B cell (primary cell): ENCODE measurements at regions not wholly inside any gene's neighbourhood (a gene's known extent, or its start where the extent isn't known, plus 50 kb on each side); places are given as distances from the start of the nearest gene placed in this dataset.

Source experiments
- ATAC-seq: fragments of 200-7000 bp; cut with Tn5 transposase; one replicate; pipeline ENCODE4 v1.10.0; 2021; ENCODE audit warnings: low read depth, mild to moderate bottlenecking, moderate number of reproducible peaks, moderate library complexity
- CTCF ChIA-PET: fragments of 350-600 bp; sonication (Branson Sonifier 250); formaldehyde crosslinking; loops from one replicate; lab custom pipeline; 2021; ENCODE audit warnings: antibody characterized with exemption, inconsistent platforms; lab: Charles Lee
- POLR2A ChIA-PET: fragments of 350-600 bp; sonication (Branson Sonifier 250); formaldehyde crosslinking; loops from one replicate; lab custom pipeline; 2021; ENCODE audit warnings: antibody characterized with exemption; lab: Charles Lee
- DNase-seq: peaks from one replicate; pipeline ENCODE4 v3.0.0; 2013
- H2AFZ ChIP-seq: 2 replicates; pipeline ENCODE4 v1.6.1; 2012; ENCODE audit warnings: mild to moderate bottlenecking, low read depth, low read length; ENCODE audit not compliant: insufficient read depth, poor library complexity, severe bottlenecking
- H3K27ac ChIP-seq, 2 donors: 1 replicate in 1 of 2; 2 replicates in 1 of 2; pipeline ENCODE4 v1.5.1; 2012 to 2013; ENCODE audit warnings: low read length in 2 of 2, mild to moderate bottlenecking in 2 of 2, moderate library complexity in 1 of 2
- H3K27me3 ChIP-seq, 4 experiments: fragments of 200-600 bp in 1 of 4; sonication (generic) in 1 of 4; replicated peaks in 1 of 4; 1 replicate in 2 of 4; 2 replicates in 2 of 4; pipeline versions ENCODE4 v1.6.1 to v1.7.0; 2013 to 2016; ENCODE audit warnings: low read length in 3 of 4, mild to moderate bottlenecking in 2 of 4, mixed read lengths in 1 of 4, moderate library complexity in 1 of 4; ENCODE audit not compliant: insufficient read depth in 4 of 4, control insufficient read depth in 3 of 4; ENCODE audit errors: control extremely low read depth in 1 of 4
- H3K36me3 ChIP-seq, 2 experiments: replicated peaks in 1 of 2; 1 replicate in 1 of 2; 2 replicates in 1 of 2; pipeline versions ENCODE4 v1.6.1 to v1.7.1; 2013; ENCODE audit warnings: low read length in 1 of 2; ENCODE audit not compliant: insufficient read depth in 2 of 2, control insufficient read depth in 1 of 2; ENCODE audit errors: control extremely low read depth in 1 of 2, extremely low read depth in 1 of 2
- H3K4me1 ChIP-seq, 2 donors: fragments of 200-600 bp in 1 of 2; sonication (generic) in 1 of 2; 1 replicate in 1 of 2; 2 replicates in 1 of 2; pipeline versions ENCODE4 v1.5.1 to v1.6.1; 2013 to 2017; ENCODE audit warnings: low read length in 2 of 2; ENCODE audit not compliant: control insufficient read depth in 2 of 2, insufficient read depth in 2 of 2
- H3K4me2 ChIP-seq: replicated peaks from 2 replicates; pipeline ENCODE3; 2012; ENCODE audit warnings: mild to moderate bottlenecking, low read depth, low read length; ENCODE audit not compliant: poor library complexity, severe bottlenecking
- H3K4me3 ChIP-seq, 5 experiments: fragments of 200-600 bp in 1 of 5; sonication (generic) in 1 of 5; 1 replicate in 3 of 5; 2 replicates in 2 of 5; pipeline versions ENCODE4 v1.5.1 to v1.7.0; 2011 to 2016; ENCODE audit warnings: low read length in 4 of 5, mild to moderate bottlenecking in 4 of 5, low read depth in 2 of 5, control low read depth in 1 of 5, moderate library complexity in 1 of 5; ENCODE audit not compliant: insufficient read depth in 1 of 5; ENCODE audit errors: control extremely low read depth in 1 of 5, extremely low read depth in 1 of 5
- H3K79me2 ChIP-seq: fragments of 200-600 bp; sonication (generic); one replicate; pipeline ENCODE4 v1.6.0; 2016; ENCODE audit warnings: low read length; ENCODE audit not compliant: control insufficient read depth, insufficient read depth
- H3K9ac ChIP-seq: fragments of 200-600 bp; sonication (generic); 2 replicates; pipeline ENCODE4 v1.6.1; 2017; ENCODE audit warnings: mild to moderate bottlenecking, low read length, moderate library complexity
- H3K9me3 ChIP-seq, 3 donors: one replicate each; pipeline versions ENCODE4 v1.6.1 to v1.7.1; 2013; ENCODE audit warnings: low read length in 2 of 3; ENCODE audit not compliant: control insufficient read depth in 2 of 3, insufficient read depth in 1 of 3; ENCODE audit errors: control extremely low read depth in 1 of 3
- H4K20me1 ChIP-seq: 2 replicates; pipeline ENCODE4 v1.6.0; 2012; ENCODE audit warnings: mild to moderate bottlenecking, low read length; ENCODE audit not compliant: insufficient read depth, control insufficient read depth, poor library complexity, severe bottlenecking
- H3K27ac Mint-ChIP-seq: one replicate; pipeline ENCODE4 v1.8.0; 2021; ENCODE audit warnings: mixed read lengths
- H3K27me3 Mint-ChIP-seq: one replicate; pipeline ENCODE4 v1.8.0; 2021; ENCODE audit warnings: mixed read lengths
- H3K4me1 Mint-ChIP-seq: one replicate; pipeline ENCODE4 v1.8.0; 2021; ENCODE audit warnings: mixed read lengths
- H3K4me3 Mint-ChIP-seq: one replicate; pipeline ENCODE4 v1.8.0; 2021; ENCODE audit warnings: mixed read lengths
- H3K9me3 Mint-ChIP-seq: one replicate; pipeline ENCODE4 v1.8.0; 2022; ENCODE audit warnings: mixed read lengths; ENCODE audit not compliant: insufficient read depth
- CTCF ChIP-seq: fragments of 200-600 bp; IDR thresholded peaks from one replicate; pipeline ENCODE4 v1.8.0; 2022; ENCODE audit warnings: antibody characterized with exemption, mild to moderate bottlenecking
- EZH2 ChIP-seq: IDR thresholded peaks from 2 replicates; pipeline ENCODE4 v1.6.1; 2012; ENCODE audit warnings: borderline replicate concordance, low read depth, mild to moderate bottlenecking, moderate library complexity, low read length; ENCODE audit not compliant: insufficient read depth, poor library complexity, severe bottlenecking
- WGBS: methylation state at CpG from one replicate; pipeline ENCODE4 v1.1.5; 2013; ENCODE audit warnings: missing lambda C conversion rate; ENCODE audit not compliant: insufficient coverage; 5-methylcytosine and 5-hydroxymethylcytosine counted together
- intact Hi-C: fragments of 100-400 bp; cut with micrococcal nuclease; formaldehyde crosslinking; loops from one replicate; pipeline ENCODE4 v1.10.0; 2022

- POLR2A ChIA-PET: no interaction called here
Observed at GRCh38 chr13:109592770-109593169, 193.6 kb downstream of the IRS2 start.

DNA sequence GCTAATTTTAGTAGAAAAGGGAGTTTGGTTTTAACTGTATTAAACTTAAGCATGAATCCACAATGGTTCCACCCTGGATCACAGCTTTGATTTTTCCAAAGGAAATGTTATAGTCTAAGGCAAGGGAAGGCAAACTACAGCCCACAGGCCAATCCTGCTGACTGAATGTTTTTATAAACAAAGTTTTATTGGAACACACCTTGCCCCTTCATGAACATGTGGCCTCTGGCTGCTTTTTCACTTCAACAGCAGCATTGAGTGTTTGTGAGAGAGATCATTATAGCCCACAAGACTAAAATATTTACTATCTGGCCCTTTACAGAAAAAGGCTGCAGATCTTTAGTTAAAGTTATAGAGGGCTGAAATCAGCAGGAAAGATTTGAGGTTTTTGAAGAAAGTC is 198.7 kb downstream of the IRS2 start:
- no peak for ATAC-seq
- POLR2A ChIA-PET: no interaction called here

More at GRCh38 chr13:109592770-109593169, 193.6 kb downstream of the IRS2 start:
- CTCF ChIA-PET: no interaction called here
- no peak overlapping the region for H3K9ac ChIP-seq
- ATAC-seq: no peak
- Mint-ChIP-seq H3K27ac (no peak overlapping the region), H3K27me3 (no peaks in the 10 kb centered on the region), H3K4me1 (no peaks in the 10 kb centered on the region), H3K4me3 (no peak overlapping the region), H3K9me3 (no peaks in the 10 kb centered on the region)
- no peaks in the 10 kb centered on the region for H4K20me1 ChIP-seq
- H3K79me2 ChIP-seq: no peaks in the 10 kb centered on the region
- H3K27me3 ChIP-seq: peaks cover 0 to 4% (median 0%) of the 10 kb centered on the region in 4 experiments
- no peak overlapping the region for H3K4me2 ChIP-seq
- H3K36me3 ChIP-seq: no peaks in the 10 kb centered on the region
- H3K4me1 ChIP-seq: no peaks in the 10 kb centered on the region
- peaks cover 0 to 3% (median 0%) of the 10 kb centered on the region in 3 donors for H3K9me3 ChIP-seq
- no peak for TF ChIP-seq CTCF
- no peak for TF ChIP-seq EZH2
- DNase-seq: no peak
- no peak overlapping the region for H2AFZ ChIP-seq
- no peak overlapping the region for H3K27ac ChIP-seq
- intact Hi-C loops: no loop called here
- WGBS: no CpG with 5 or more reads among the region's 4 CpGs
- H3K4me3 ChIP-seq: no peak overlapping the region

More for the DNA sequence above, 198.7 kb downstream of the IRS2 start:
- intact Hi-C loops: no loop called here
- Histone ChIP-seq H3K27me3 (peaks cover 0 to 4% (median 0%) of the 10 kb centered on the region in 4 experiments), H3K4me2 (no peak overlapping the region), H4K20me1 (no peaks in the 10 kb centered on the region), H3K9ac (no peak overlapping the region), H3K4me1 (no peaks in the 10 kb centered on the region), H3K4me3 (no peak overlapping the region), H3K9me3 (peaks cover 0 to 3% (median 0%) of the 10 kb centered on the region in 3 donors), H2AFZ (no peak overlapping the region), H3K27ac (no peak overlapping the region), H3K79me2 (no peaks in the 10 kb centered on the region), H3K36me3 (no peaks in the 10 kb centered on the region)
- Mint-ChIP-seq H3K4me1 (no peaks in the 10 kb centered on the region), H3K27me3 (peaks cover 8% of the 10 kb centered on the region), H3K27ac (no peak overlapping the region), H3K4me3 (no peak overlapping the region), H3K9me3 (no peaks in the 10 kb centered on the region)
- TF ChIP-seq EZH2 (no peak), CTCF (no peak)
- DNase-seq: no peak
- CTCF ChIA-PET: no interaction called here
